Ammon's horn (tissue), 1 donor: ENCODE measurements at regions not wholly inside any gene's neighbourhood (a gene's known extent, or its start where the extent isn't known, plus 50 kb on each side); places are given as distances from the start of the nearest gene placed in this dataset.

Source experiments
- DNase-seq: peaks from one replicate; pipeline ENCODE4 v3.0.0-alpha.2; 2016; ENCODE audit warnings: low spot score

DNA sequence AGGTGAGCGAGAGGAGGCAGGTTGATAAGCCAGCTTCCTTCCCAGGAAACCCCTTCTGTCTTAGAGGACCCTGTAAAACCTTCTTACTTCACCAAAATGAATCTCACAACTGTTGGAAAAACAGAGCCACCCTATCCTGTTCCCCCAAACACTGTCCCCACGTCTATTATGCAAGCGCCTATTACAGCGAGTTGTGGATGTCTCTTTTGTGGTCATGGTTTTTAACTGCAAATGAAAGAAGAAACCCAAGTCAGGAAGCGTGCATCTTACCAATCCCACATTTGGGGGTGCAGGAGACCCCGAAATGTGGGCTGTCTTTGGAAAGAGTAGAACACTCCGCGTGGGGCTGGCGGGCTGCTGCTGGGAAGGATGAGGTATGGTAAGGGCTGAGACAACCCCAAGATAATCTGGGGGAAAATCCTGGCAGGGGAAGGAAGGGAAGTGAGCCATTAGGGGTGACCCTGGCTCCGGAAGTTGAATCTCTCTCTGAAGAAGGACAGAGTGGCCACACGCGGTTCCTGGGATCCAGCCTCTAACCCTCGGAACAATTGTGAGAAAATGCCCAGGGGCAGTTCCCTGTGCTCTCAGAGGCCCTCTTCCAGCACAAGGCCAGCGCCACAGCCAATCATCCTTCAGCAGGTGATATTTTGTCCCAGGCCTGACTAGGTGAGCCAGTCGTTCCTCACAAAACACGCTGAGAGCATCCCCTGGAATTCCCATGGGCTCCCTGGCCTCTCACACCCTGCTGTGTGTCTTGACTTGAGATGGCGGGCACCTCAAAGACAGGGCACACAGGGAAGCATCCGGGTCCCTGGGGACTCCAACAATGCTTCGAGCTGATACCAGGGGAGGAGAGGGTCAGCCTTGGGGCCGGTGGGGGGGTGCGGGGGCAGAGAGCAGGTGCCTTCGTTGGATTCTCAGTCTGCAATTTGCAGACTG lies 168.5 kb upstream of the IRF2BP2 start:
- DNase-seq, result peak; percentile 29

DNA sequence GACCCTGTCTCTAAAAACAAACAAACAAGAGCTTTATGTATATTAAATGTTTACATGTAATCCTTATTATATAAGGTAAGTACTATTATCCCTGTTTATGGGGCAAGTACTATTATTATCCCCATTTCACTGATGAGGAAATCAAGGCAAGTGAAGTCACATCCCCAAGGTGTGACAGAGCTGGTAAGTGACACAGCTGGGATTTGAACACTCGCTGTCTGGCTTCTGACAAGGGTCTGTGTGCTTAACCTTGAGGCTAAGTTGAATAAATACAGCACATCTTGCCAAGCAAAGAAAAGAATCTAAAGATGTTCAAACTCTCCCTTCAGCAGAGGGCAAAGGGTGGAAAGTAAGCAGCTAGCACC lies 167.9 kb upstream of the IRF2BP2 start:
- DNase-seq, result no peak

DNA sequence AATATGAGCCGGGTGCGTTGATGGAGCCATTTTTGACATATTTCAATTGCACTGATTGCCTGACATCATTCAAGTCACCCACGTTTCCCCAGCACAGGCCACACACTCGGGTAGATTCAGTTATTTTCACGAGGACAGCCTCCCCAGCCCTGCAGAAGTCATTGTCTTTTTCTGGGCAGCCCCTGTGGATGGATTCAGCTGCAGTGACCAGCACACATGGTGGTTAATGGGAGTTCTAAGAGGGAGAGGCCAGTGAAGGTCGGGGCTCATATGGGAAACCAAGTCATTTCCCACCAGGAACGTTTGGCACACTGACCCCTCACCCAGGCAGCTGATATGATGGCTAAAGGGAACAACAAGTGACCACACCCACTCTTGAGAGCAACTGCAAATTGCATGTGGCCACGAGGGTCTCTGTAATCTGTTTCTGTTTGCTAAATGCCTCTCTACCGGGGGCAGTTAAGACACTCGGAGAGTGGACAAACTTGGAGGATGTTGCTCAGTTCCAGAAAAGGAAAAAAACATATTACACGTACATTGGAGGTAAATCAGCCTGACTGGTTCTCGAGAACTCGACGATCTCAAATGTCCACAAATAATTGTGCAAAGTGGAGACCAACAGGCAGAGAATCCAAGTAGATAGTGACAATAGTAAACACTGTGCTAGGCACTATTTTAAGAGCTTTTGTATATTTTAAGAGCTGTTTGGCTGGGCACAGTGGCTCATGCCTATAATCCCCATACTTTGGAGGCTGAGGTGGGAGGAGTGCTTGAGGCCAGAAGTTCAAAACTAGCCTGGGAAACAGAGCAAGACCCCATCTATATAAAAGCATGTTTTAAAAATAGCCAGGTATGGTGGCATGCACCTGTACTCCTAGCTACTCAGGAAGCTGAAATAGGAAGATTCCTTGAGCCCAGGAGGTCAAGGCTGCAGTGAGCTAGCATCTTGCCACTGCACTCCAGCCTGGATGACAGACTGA lies 167.2 kb upstream of the IRF2BP2 start:
- DNase-seq, result no peak

DNA sequence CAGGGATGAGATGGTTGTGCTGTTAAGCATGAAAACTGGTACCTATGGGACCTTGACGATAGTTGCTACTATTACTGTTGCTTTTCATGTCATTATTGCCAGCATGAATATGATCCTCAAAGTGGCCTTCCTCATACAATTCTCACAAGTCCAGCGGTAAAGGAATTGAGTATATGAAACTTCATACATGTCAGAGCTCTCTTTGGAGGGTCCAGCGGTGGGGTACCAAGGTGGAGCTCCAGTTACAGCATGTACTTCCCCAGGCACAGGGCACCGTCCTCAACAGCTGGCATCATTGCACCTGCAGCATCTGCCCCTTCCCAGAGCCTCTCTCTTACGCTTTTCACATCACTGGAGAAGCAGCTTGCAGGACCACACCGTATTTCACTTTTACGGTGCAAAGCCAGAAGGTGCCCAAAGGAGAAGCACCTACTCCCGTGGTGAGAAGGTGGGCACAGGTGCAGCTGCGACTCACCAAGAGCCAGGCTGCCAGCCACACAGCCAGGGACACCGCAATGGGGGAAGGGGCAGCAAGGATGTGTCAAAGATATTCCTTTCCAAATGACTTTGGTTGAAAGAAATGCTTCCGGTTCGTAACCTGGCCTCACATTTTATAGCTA lies 166.4 kb upstream of the IRF2BP2 start:
- no peak for DNase-seq

DNA sequence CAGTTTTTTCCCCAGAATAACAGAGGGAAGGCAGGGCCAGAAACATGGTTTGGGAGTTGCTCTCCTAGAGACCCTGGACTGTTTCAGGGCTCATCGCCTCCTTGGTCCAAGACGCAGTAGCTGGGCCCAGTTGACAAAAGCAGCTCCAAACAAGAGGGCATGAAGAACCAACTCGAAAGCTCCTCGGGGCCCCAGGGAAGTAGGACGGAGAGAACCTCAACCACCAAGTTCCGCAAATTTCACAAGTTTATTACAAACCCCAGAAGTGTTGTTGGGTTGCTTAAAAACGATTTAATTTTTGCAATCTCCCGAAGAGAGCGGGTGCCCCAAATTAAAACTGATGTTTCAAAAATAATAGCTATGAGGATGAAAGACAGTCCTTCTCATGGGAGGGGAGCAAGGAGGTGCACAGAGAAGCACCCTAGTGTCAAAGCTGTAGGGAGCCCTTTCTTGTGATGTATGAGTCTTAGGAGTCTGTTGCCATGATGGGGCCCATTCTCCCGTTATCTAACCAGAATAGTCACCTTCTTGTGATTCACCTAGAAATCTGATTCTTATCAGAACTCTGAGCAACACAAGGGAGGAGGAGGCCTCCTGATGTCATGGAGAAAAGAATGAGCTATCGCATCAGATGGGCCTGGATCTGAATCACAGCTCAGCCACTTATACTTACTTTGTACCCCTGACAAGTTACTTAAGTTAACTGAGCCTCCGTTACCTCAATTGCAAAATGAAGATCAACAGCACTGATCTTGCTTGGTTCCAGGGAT lies 165.7 kb upstream of the IRF2BP2 start:
- DNase-seq, result no peak

DNA sequence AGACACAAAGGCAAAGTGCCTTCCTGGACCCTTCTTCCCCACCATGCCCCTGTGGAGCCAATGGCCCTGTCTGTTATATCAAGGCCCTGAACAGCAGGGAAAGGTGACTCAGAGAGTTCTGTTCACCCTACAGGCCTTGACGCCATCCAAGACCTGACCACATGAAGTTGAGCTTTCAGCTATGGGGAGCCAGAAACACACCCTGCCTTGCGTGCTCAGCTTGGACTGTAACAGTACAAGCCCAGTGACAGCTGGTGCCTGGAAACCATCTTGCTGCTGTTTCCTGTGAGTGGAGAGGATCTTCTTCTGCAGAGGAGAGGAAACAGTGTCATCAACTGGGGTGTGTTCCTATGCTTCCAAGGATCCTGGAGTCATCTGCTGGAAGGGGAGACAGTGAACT lies 165.0 kb upstream of the IRF2BP2 start:
- DNase-seq, result no peak

DNA sequence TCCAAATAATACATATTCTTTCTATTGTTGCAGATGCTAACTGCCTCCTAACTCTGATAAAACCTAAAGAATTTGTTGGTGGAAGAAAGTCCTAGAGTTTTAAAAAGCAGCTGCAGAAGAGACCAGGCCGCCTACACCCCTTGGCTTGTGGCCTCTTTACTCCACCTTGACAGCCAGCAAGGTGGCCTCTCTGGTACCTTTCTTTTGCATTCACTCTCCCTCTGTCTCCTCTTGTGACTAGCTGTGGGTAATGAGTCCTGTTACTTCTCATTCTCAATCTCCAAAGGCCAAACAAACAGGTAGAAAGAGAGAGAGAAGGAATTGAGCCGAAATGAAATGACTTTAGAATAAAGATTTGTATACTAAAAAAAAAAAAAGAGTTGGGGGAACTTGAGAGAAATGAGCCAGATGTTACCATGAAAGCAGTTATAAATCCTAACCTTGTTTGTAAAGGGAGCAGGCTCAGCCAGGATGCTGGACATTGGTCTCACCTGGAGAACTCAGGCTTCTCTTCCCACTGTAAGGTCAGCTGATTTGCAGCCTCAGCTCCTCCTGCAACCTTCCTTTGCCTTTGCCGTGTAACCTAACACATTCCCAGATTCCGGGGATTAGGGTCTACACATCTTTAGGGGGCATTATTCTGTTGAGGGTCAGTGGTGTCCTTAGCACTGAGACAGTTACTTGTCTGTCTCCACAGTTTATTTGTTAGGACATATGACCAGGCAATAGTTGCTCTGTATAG lies 164.1 kb upstream of the IRF2BP2 start:
- DNase-seq, result no peak

DNA sequence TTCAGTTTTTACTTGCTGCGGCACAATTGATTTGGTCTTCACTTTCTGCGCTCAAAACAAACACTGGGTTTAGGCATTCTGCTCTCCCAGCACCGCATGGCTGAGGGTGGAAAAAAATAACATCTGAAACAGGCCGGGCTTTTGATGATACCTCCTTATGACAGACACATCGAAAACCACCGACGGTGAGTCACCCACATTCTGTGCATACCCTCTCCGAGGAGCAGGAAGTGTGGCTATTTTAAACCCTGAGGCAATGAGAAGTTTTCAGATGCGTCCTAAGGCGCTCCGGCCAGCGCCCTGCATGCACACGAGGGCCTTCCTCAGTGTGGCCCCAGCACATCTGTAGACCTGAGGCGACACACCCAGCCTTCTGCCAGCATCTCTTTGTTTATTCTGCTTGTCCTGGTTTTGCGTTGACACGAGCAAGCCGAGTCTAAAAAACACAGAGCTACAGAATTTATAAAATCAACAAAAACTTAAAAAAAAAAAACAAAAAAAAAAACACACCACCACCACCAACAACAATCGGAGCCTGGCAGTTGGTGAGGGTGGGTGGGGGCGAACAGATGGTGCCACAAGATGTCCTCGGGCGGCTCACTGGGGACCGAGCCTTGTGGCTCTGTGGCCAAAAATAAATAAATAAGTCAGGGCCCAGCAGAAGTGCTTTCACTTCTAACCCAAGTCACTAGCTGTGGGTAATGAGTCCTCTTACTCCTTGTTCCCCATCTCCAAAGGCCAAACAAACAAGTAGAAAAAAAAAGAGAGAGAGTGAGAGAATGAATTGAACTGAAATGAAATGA lies 162.6 kb upstream of the IRF2BP2 start:
- DNase-seq, result peak; percentile 62

DNA sequence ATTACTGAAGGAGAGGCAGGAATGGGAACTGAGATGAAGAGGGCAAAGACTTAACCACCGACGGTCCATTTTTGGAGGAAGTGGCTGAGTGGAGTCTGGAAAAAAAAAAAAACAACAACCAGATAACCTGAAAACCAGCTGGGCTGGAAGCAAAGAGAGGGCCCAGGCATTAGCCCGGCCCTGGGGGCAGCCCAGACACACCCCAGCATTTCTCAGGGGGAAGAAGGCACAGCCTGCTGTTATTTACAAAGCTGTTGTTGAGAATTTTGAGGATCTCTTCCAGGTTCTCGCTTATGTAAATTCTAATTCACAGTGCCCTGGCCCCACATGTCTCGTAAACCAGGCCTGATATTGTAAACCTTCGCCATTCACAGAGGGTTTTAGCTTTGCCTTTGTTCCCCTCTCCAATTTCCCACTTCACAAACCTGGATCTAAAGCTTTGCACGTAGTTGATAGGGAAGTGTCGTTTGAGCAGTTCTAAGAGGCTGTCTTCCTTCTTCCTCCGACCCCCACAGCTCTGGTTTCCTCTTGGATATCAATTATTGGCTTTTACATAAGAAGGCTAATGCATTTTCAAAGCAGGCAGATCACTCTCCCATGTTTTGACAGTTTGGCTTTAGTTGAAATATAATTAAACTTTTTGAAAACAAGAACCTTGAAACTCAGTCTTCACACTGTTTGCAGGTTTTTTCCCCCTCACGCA lies 161.8 kb upstream of the IRF2BP2 start:
- DNase-seq, result no peak

DNA sequence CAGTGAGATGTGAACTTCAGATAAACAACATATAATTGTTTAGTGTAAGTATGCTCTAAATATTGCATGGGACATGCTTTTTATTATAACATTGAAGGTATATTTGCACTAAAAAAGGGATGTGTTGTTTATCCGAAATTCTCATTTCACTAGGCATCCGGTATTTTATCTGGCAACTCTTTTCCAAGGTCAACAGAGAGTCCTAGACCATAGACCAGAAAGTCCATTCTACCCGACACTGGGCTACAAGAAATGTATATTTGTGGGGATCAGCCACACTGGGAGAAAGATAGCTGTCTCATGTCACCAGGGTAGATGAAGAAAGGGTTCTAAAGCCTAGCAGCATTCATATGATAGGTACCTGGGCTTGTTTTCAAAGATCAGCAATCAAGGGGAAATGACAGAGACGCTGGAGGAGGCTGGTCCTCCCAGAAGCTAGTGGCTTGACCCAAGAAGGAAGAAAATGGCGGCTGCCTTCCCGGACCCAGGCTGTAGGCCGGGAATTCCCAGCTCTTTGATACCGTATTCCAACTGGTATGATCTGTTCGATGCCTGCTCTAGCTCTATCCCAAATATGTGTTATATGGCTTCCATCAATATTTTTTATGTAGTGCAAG lies 161.1 kb upstream of the IRF2BP2 start:
- DNase-seq, result no peak

DNA sequence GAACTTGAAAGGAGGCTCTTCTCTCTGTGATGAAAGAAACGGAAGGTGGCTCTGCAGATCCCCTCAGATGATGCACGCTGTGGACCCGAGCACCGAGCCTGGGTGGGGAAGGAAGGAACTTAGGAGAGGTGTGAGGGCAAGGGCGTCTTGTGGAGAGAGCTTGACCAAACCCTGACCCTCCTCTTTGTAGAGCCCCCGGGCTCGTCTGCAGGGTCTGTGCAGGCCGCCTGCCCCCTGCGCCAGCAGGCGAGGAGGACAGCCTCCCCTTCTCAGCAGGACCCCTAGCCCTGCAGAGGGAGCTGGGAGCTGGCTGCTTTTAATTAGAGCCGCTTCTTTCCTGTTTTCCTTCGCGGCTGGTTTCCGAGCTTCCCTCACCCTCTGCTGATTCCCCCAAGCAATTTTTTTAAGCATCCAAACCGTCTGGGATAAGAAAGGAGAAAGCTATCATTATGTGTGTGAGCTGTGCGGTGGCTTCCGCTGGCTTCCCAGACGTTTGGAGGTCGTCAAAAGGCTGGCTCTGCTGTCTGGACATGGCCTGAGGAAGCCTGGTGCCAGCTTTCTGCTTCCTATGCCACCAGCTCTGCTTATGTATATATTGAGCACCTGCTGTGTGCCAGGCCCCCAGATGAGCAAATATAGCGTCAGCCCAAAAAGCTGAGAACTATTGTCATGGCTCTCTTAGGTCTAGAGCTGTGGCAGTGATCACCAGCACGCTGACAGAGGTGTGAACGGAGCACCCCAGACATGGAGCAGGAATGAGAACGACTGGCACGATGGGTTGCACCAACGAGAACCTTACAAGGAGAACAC lies 160.2 kb upstream of the IRF2BP2 start:
- DNase-seq, result no peak

DNA sequence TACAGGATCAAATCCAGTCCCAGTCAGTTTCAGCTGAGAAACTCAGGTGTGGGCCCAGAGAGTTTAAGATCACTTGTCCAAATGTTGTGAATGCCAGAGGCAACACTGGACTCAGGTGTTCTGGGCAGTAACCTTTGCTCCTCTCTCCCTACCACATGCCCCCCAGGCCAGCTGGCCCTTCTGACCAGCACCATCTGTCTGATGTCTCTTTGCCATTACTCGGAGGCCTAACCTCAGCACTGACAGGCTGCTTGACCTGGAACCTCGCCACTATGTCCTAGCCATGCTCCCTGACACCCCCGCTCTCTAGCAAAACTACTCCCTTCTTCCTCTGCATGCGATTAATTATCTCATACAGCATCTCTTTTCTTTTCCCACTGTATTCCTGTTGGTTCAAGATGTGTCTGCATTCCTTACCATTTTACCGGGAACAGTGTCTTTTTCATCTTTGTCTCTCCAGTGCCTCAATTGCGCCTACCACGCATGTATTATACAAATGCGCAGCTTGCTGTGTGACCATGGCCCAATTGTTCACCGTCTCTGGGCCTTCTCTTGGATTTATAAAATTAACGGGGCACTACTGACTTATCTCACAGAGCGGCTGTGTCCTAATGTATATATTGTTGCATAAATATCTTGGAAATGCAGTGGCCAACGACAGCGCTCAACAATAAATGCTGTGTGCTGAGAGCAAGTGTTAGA lies 159.5 kb upstream of the IRF2BP2 start:
- no peak for DNase-seq

DNA sequence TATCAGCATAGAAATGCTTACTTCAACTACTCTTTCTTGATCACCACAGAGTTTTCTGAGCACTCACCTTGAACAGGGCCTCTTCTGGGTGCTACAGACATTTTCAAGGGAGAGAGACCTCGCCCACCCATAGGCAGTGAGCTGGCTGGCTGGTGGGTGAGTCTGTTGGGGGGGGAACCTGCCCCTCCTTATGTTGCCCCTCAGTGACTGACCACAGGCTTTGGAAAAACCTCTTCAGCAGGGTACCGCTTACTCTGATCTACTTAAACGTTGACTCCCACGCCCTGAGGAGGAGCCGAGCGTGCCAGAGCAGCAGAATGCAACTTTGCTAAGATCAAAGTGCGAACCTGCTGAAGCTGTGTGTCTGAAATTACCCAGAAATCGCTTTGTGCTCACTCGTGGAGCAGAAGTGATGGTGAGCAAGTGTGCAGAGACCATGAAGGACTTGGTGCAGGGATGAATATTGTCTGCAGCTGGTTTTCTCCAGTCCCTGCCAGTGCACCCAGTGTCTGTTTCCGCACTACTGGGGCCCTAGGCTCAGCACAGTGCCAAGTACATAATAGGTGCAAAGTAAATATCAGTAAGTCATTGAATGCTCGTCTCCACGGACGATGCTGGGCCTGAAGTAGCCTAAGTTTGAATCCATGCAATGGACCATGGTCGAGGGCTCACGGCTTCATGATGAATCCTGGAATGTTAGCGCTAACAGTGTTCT lies 158.7 kb upstream of the IRF2BP2 start:
- no peak for DNase-seq

DNA sequence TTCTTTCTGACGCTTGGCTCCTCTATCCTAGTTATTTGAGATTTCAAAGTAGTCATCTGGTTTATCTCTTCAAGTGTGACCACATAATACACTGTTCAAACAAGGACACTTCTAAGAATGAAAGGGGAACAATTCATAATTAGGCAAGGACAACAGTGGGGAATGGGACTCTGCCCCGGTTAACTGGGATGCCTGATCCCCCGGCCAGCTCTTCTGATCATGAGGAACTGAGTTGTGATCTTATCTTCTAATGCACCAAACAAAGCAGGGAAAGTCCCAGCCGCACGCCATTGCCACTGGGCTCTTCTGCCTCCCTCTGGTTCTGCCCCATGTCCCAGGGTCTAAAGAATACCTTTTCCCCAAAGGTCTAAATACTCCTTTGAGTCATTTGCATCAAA lies 158.2 kb upstream of the IRF2BP2 start:
- DNase-seq, result no peak

DNA sequence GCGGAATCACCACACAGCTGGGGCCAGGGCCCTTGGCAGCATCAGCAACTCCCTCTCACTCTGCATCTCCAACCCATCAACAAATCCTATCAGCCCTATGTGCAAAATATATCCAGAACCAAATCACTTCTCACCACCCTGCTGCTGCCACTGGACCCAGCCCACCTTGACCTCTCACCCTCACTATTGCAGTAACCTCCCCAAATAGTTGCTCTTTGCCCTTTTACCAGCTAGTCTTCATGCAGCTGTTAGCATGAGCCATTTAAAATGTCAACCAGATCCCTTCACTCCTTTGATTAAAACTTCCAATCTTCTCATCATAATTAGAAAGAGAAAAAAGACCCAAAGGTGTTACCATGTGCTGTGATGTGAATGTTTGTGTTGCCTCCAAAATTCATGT lies 155.7 kb upstream of the IRF2BP2 start:
- no peak for DNase-seq

DNA sequence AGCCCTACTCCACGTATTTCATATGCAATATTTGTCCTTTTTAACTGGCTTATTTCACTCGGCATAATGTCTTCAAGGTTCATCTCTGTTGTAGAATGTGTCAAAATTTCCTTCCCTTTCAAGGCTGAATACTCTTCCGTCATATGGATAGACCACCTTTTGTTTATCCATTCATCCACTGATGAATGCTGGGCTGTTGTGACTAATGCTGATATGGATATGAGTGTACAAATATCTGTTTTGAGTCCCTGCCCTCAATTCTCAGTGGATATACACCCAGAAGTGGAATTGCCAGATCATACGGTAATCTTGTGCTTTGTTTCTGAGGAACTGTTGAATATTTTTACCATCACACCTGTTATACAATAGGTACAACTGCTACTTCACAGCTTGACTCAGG lies 155.2 kb upstream of the IRF2BP2 start:
- no peak for DNase-seq

DNA sequence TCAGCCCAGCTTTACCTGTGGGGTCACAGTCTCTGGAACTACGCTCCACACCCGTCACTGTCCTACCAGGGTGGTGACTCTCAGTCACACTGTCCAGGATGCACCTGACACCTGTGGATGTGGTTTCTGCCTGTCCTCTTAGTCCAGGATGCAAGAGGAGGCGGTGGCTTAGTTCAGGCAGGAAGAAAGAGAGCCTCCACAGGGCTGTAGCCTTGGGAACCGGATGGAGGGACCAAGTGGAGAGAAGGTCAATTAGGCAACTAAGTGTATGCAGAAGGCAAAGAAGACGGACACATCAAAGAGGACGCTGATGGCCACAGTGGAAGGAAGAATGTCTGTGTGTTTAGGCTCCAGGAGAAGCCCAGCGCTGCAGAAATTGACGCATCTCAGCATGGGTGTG lies 153.9 kb upstream of the IRF2BP2 start:
- DNase-seq, result no peak
